ENCODE measurements at regions not wholly inside any gene's neighbourhood (a gene's known extent, or its start where the extent isn't known, plus 50 kb on each side); places are given as distances from the start of the nearest gene placed in this dataset.

DNA sequence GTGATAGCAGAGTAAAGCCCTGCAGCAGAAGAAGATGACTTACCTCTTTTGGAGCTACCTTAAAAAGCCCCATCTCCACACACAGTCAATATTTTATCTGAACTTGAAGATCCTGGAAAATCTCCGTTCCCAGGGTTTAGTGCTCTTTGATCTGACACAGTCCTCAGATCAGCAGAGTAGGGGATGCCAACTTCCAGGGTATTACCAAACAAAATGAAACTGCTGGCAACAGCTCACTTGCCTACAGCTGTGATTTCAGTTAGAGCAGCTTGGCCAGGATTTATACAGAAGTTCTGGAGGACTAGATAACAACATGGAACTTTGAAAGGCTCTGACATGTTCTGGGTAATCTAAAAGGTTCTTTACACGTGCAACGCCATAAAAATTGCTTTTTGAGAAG, 1537.8 kb upstream of the ACO1 start:
- DNase-seq (ENCODE audit: low spot score): no peak
- no peak overlapping the region for H3K27ac ChIP-seq
- TF ChIP-seq, protein P1, sequence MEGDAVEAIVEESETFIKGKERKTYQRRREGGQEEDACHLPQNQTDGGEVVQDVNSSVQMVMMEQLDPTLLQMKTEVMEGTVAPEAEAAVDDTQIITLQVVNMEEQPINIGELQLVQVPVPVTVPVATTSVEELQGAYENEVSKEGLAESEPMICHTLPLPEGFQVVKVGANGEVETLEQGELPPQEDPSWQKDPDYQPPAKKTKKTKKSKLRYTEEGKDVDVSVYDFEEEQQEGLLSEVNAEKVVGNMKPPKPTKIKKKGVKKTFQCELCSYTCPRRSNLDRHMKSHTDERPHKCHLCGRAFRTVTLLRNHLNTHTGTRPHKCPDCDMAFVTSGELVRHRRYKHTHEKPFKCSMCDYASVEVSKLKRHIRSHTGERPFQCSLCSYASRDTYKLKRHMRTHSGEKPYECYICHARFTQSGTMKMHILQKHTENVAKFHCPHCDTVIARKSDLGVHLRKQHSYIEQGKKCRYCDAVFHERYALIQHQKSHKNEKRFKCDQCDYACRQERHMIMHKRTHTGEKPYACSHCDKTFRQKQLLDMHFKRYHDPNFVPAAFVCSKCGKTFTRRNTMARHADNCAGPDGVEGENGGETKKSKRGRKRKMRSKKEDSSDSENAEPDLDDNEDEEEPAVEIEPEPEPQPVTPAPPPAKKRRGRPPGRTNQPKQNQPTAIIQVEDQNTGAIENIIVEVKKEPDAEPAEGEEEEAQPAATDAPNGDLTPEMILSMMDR (conservative IDR thresholded peaks at IDR 0.05; ENCODE audit: low read depth): no peak
- POLR2A ChIA-PET (ENCODE audit: low non-redundant PET): no interaction called here
- CTCF ChIA-PET: no interaction called here

DNA sequence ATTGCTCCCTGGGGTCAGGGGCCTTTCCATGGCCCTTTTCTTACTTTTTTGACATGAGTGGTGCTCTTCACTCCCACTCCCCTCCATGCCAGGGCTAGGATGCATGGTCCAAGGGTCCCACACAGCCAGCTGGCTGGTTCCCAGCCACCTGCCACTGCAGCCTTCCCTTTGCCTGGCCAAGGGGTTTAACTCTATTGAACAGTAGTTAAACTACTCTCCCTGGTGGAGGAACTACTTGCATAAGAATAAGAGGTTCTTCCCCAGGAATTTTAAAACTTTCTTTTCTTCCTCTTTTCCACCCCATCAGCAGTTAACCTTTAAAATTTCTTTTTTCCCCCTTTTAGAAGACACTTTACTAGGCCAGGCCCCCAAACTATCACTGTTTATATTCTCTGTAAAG, 1532.8 kb upstream of the ACO1 start:
- TF ChIP-seq, protein P1 (conservative IDR thresholded peaks at IDR 0.05; ENCODE audit: low read depth): no peak
- ChIA-PET CTCF (no interaction called here), POLR2A (ENCODE audit: low non-redundant PET) (no interaction called here)
- no peak overlapping the region for H3K27ac ChIP-seq
- DNase-seq (ENCODE audit: low spot score): no peak

DNA sequence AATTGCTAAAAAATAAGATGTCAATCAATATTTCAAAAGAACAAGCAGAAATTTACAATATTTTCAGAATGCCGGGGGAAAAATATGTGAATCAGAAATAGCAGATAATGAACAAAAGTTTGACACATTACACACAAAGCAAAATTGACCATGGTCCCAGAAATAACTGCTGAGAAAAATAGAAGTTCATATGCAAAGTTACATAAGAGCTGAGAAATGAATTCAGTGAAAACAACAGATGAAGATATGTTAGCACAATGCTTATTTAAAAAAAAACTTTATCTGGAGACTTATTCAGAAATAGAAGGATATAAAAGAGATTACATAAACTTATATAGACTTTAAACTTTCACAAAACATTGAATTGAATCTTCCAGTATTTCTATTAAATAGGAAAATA, 1483.7 kb upstream of the ACO1 start:
- ChIA-PET CTCF (no interaction called here), POLR2A (ENCODE audit: low non-redundant PET) (no interaction called here)
- TF ChIP-seq, protein P1 (conservative IDR thresholded peaks at IDR 0.05; ENCODE audit: low read depth): no peak
- no peak for DNase-seq (ENCODE audit: low spot score)
- no peak overlapping the region for H3K27ac ChIP-seq

DNA sequence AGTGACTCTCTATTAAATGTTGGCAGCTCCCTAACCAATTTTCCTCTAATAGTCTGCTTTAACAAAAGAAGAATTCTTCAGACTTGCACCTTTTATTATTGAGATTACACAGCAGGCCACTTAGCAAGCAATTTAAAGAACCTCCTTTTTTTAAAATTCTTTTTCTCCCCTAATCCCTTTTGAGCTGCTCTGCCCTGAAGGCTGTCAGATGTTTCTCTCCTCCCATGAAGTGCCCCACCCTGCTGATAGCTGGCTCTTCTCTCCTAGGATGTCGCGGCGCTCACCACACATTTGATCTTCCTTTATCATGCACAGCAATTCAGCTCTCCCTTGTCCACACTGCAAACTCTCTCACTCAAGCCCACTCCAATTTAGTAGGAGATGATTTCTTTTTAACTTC, 1471.1 kb upstream of the ACO1 start:
- H3K27ac ChIP-seq: no peak overlapping the region
- TF ChIP-seq, protein P1 (conservative IDR thresholded peaks at IDR 0.05; ENCODE audit: low read depth): no peak
- CTCF ChIA-PET: interaction anchor here (0.6 kb wide), 1 partner anchor 711 kb away, joined by 4 read pairs; no protein-coding TSS in a partner anchor
- no peak for DNase-seq (ENCODE audit: low spot score)
- POLR2A ChIA-PET (ENCODE audit: low non-redundant PET): no interaction called here

DNA sequence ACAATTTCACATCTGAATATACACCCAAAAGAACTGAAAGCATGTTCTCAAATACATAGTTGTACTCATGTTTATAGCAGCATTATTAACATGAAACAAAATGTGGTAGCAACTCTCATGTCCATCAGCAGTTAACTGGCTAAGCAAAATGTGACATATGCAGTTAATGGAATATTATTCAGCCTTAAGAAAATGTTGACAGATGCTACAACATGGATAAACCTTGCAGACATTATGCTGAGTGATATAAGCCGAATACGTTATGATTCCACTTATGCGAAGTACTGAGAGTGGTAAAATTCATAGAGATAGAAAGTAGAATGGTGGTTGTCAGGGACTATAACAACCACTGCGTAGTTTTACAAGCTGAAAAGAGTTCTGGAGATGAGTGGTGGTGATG, 1469.0 kb upstream of the ACO1 start:
- DNase-seq (ENCODE audit: low spot score): no peak
- ChIA-PET POLR2A (ENCODE audit: low non-redundant PET) (no interaction called here), CTCF (interaction anchor here (0.6 kb wide), 1 partner anchor 283 kb away, joined by 3 read pairs; no protein-coding TSS in a partner anchor)
- TF ChIP-seq, protein P1 (conservative IDR thresholded peaks at IDR 0.05; ENCODE audit: low read depth): no peak
- H3K27ac ChIP-seq: no peak overlapping the region

DNA sequence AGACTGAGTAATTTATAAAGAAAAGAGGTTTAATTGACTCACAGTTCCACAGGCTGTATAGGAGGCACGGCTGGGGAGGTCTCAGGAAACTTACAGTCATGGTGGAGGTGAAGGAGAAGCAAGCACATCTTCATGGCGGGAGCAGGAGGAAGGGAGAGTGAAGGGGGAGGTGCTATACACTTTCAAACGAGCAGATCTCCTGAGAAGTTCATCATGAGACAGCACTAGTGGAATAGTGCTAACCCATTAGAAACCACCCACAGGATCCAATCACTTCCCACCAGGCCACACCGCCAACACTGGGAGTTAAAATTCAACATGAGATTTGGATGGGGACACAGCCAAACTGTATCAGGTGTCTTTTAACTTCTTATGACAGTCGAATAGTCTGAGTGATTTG, 1459.3 kb upstream of the ACO1 start:
- no peak for DNase-seq (ENCODE audit: low spot score)
- no peak overlapping the region for H3K27ac ChIP-seq
- ChIA-PET CTCF (no interaction called here), POLR2A (ENCODE audit: low non-redundant PET) (no interaction called here)
- TF ChIP-seq, protein P1 (conservative IDR thresholded peaks at IDR 0.05; ENCODE audit: low read depth): no peak

DNA sequence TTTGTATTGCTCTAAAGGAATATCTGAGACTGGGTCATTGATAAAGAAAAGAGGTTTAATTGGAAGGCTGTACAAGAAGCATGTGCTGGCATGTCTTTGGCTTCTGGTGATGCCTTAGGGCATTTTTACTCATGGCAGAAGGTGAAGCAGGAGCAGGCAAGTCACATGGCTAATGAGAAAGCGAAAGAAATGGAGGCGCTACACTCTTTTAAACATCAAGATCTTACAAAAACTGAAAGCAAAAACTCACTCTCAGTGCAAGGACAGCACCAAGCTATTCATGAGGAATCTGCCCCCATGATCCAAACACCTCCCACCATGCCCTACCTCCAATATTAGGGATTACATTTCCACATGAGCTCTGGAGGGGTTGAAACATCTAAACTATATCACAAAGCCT, 1458.8 kb upstream of the ACO1 start:
- no peak for DNase-seq (ENCODE audit: low spot score)
- POLR2A ChIA-PET (ENCODE audit: low non-redundant PET): no interaction called here
- CTCF ChIA-PET: no interaction called here
- TF ChIP-seq, protein P1 (conservative IDR thresholded peaks at IDR 0.05; ENCODE audit: low read depth): no peak
- H3K27ac ChIP-seq: no peak overlapping the region

Data from RWPE1 (cell line).